ENCODE measurements at regions not wholly inside any gene's neighbourhood (a gene's known extent, or its start where the extent isn't known, plus 50 kb on each side); places are given as distances from the start of the nearest gene placed in this dataset.

GRCh38 chr18:40576507-40577115, 1378.4 kb upstream of the PIK3C3 start:
- ChIA-PET CTCF (no interaction called here), POLR2A (no interaction called here)
- no peak for TF ChIP-seq MAX (IDR thresholded peaks at IDR 0.05; ENCODE audit: insufficient read depth, insufficient read length)
- no peak for TF ChIP-seq POLR2A (IDR thresholded peaks at IDR 0.05; ENCODE audit: low read depth, low read length)
- no peak for TF ChIP-seq JUN (IDR thresholded peaks at IDR 0.05; ENCODE audit: borderline replicate concordance, insufficient read depth, insufficient read length, low read depth)
- TF ChIP-seq POLR2AphosphoS5 (IDR thresholded peaks at IDR 0.05; ENCODE audit: insufficient read depth, low read depth, low read length): no peak
- TF ChIP-seq, protein P1, sequence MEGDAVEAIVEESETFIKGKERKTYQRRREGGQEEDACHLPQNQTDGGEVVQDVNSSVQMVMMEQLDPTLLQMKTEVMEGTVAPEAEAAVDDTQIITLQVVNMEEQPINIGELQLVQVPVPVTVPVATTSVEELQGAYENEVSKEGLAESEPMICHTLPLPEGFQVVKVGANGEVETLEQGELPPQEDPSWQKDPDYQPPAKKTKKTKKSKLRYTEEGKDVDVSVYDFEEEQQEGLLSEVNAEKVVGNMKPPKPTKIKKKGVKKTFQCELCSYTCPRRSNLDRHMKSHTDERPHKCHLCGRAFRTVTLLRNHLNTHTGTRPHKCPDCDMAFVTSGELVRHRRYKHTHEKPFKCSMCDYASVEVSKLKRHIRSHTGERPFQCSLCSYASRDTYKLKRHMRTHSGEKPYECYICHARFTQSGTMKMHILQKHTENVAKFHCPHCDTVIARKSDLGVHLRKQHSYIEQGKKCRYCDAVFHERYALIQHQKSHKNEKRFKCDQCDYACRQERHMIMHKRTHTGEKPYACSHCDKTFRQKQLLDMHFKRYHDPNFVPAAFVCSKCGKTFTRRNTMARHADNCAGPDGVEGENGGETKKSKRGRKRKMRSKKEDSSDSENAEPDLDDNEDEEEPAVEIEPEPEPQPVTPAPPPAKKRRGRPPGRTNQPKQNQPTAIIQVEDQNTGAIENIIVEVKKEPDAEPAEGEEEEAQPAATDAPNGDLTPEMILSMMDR (IDR thresholded peaks at IDR 0.05; ENCODE audit: extremely low read depth in 1 of 2, insufficient read depth in 1 of 2, low read depth in 1 of 2, low read length in 2 of 2): no peak
- no peak for TF ChIP-seq MYC (IDR thresholded peaks at IDR 0.05; ENCODE audit: low read depth, low read length)
- no peak for TF ChIP-seq GATA2 (IDR thresholded peaks at IDR 0.05; ENCODE audit: insufficient read depth, insufficient read length, low read depth, low read length)
- no peak for TF ChIP-seq EZH2 (IDR thresholded peaks at IDR 0.05; ENCODE audit: borderline replicate concordance, low read depth, low read length, severe bottlenecking)
- no peak for TF ChIP-seq FOS (IDR thresholded peaks at IDR 0.05; ENCODE audit: borderline replicate concordance, insufficient read depth, low read length)
- H3K9me3 ChIP-seq (replicated peaks; ENCODE audit: control insufficient read depth, insufficient read depth, low read length): no peaks in the 10 kb centered on the region
- no peaks in the 10 kb centered on the region for H3K4me1 ChIP-seq (ENCODE audit: control insufficient read depth, extremely low read depth, insufficient read depth, low read length)
- no TSS peak for BruUV-seq (replicated peaks)
- H3K27ac ChIP-seq (ENCODE audit: insufficient read depth, low read depth, low read length): no peak overlapping the region
- no peak overlapping the region for H3K4me3 ChIP-seq (replicated peaks in 1 of 3; ENCODE audit: insufficient read depth in 1 of 3, low read depth in 1 of 3, low read length in 3 of 3)
- no peak for FAIRE-seq
- intact Hi-C loops (cut with micrococcal nuclease): no loop called here
- H4K20me1 ChIP-seq (replicated peaks; ENCODE audit: control insufficient read depth, extremely low read depth, insufficient read depth, low read length): no peaks in the 10 kb centered on the region
- no peaks in the 10 kb centered on the region for H3K79me2 ChIP-seq (ENCODE audit: control insufficient read depth, insufficient read depth, low read length)
- H3K9ac ChIP-seq (replicated peaks; ENCODE audit: extremely low read depth, insufficient read depth, low read length): no peak overlapping the region
- no peaks in the 10 kb centered on the region for H3K9me1 ChIP-seq (replicated peaks; ENCODE audit: control insufficient read depth, extremely low read depth, insufficient read depth, low read length)
- H3K36me3 ChIP-seq (ENCODE audit: control insufficient read depth in 2 of 2, extremely low read depth in 1 of 2, insufficient read depth in 2 of 2, low read length in 2 of 2): no peaks in the 10 kb centered on the region
- dilution Hi-C loops (cut with MboI; ENCODE audit: extremely low pct_ligation_motif_present, low sequenced_read_pairs): no loop called here
- H3K27me3 ChIP-seq (ENCODE audit: control insufficient read depth in 2 of 2, insufficient read depth in 2 of 2, low read length in 2 of 2): no peaks in the 10 kb centered on the region
- DNase-seq (ENCODE audit: low read depth, low spot score): no peak
- no peak overlapping the region for H3K4me2 ChIP-seq (ENCODE audit: insufficient read depth, low read length)
- H2AFZ ChIP-seq (ENCODE audit: low read depth, low read length): no peak overlapping the region

All from endothelial cell of umbilical vein (primary cell).